Stomach (tissue), 8 donors: ENCODE measurements at regions not wholly inside any gene's neighbourhood (a gene's known extent, or its start where the extent isn't known, plus 50 kb on each side); places are given as distances from the start of the nearest gene placed in this dataset.

Experiments used
- DNase-seq, 2 donors: peaks; one replicate each; pipeline versions ENCODE4 v3.0.0 to v3.0.0-alpha.2; 2013 to 2019
- H3K27ac ChIP-seq, 5 donors: fragments of 200-600 bp in 4 of 5; sonication (generic) in 4 of 5; one replicate each; pipeline ENCODE4 v1.5.1; 2013 to 2019; ENCODE audit warnings: mild to moderate bottlenecking in 1 of 5, moderate library complexity in 1 of 5
- H3K27me3 ChIP-seq, 3 donors: fragments of 200-600 bp; sonication (generic); one replicate each; pipeline ENCODE4 v1.5.1; 2017 to 2019; ENCODE audit warnings: mixed run types in 1 of 3
- H3K36me3 ChIP-seq, 4 donors: fragments of 200-600 bp; sonication (generic); 1 replicate in 3 of 4; 2 replicates in 1 of 4; pipeline ENCODE4 v1.5.1; 2016 to 2019
- H3K4me1 ChIP-seq, 4 donors: fragments of 200-600 bp; sonication (generic); one replicate each; pipeline ENCODE4 v1.5.1; 2016 to 2019
- H3K4me3 ChIP-seq, 4 donors: fragments of 200-600 bp; sonication (generic) in 3 of 4; one replicate each; pipeline ENCODE4 v1.5.1; 2016 to 2019; ENCODE audit warnings: mild to moderate bottlenecking in 1 of 4
- H3K9me3 ChIP-seq, 4 donors: fragments of 200-600 bp; sonication (generic); one replicate each; pipeline ENCODE4 v1.5.1; 2016 to 2019
- CTCF ChIP-seq, 7 experiments: fragments of 450-650 bp in 4 of 7; fragments of 200-600 bp in 3 of 7; sonication (generic) in 3 of 7; IDR thresholded peaks; one replicate each; pipeline ENCODE4 v1.5.1; 2016 to 2019; ENCODE audit warnings: antibody characterized with exemption in 7 of 7, control low read depth in 2 of 7, mild to moderate bottlenecking in 1 of 7
- EP300 ChIP-seq: sonication (generic); formaldehyde crosslinking; IDR thresholded peaks from one replicate; pipeline ENCODE4 v1.6.1; 2017; ENCODE audit warnings: antibody characterized with exemption
- POLR2A ChIP-seq, 4 donors: fragments of 450-650 bp; IDR thresholded peaks; one replicate each; pipeline ENCODE4 v1.6.1; 2016; ENCODE audit warnings: antibody characterized with exemption in 4 of 4, control low read depth in 2 of 4, mild to moderate bottlenecking in 1 of 4, moderate library complexity in 1 of 4
- POLR2AphosphoS5 ChIP-seq, 3 donors: sonication (generic); formaldehyde crosslinking; IDR thresholded peaks; one replicate each; pipeline ENCODE4 v1.6.1; 2016; ENCODE audit warnings: antibody characterized with exemption in 3 of 3
- WGBS, 5 donors: extraction: QIAGEN DNeasy Blood & Tissue Kit in 3 of 5; methylation state at CpG; one replicate each; pipeline versions ENCODE4 v1.1.5 to v1.1.7; 2013 to 2018; 5-methylcytosine and 5-hydroxymethylcytosine counted together
- intact Hi-C: fragments of 100-400 bp; cut with DNase I; formaldehyde crosslinking; loops from one replicate; pipeline ENCODE4 v1.15.1; 2023; ENCODE audit warnings: low total_unique reads
- donor health status: healthy with polysubstance abuse.
- donor health status: Bipolar disorder and iron deficiency.
- donor health status: healthy.

DNA sequence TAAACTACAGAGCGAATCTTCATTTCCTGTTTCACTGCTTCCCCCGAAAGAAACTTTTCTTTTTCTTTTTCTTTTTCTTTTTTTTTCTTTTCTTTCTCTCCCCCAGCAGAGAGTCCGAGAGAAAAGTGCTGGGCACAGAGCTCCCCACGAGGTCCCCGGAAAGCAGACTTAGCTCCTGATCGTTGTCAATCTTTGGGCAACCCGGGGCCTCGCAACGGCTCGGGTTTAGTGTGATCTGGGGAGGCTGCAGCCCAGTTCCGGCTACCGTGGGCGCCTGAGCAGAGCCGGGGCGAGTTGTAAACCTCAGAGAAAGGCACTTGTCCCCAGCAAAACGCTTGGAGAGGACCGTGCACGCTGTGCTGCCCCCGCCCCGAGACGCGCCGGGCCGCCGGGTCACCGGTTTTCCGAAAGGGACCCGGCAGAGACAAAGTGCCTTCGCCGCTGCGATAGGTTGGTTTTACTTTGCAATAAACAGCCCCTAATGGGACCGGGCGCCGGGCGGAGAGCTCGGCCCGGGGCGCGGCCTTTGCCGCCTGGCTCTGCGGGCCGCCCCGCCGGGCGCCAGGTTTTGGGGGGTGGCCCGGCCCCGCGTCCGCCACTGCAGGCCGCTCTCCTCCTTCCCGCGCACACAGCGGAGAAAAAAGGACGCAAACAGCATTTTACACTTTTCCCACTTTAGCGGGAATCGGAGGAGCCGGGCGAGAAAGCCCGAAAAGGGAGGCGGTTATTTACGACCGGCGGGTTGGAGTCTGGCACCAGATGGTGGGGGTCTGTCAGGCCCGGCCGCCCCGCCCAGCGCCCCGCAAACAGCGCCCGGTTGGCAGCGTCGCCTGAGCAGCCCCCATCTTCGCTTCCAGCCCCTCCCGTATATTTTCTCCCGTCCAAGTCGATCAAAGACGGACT is 136.0 kb downstream of the INSIG2 start:
- Histone ChIP-seq H3K4me1 (peaks cover 10 to 22% (median 15%) of the 10 kb centered on the region in 4 donors), H3K27me3 (peaks cover 12 to 87% (median 65%) of the 10 kb centered on the region in 3 donors), H3K4me3 (peak overlapping the region; percentile 34 to 55 (median 43)), H3K27ac (no peak overlapping the region), H3K9me3 (peaks cover 0 to 6% (median 0%) of the 10 kb centered on the region in 4 donors), H3K36me3 (no peaks in the 10 kb centered on the region)
- 4 to 15% (median 8%) methylated on average over 52 to 77 of the region's 77 CpGs for WGBS, 5 donors
- TF ChIP-seq EP300 (no peak), CTCF (IDR thresholded peaks at IDR 0.05) (no peak), POLR2A (IDR thresholded peaks at IDR 0.05) (no peak), POLR2AphosphoS5 (IDR thresholded peaks at IDR 0.05) (no peak)
- peak in 1 of 2 donors; percentile 53 for DNase-seq
- intact Hi-C loops, result loop anchor here (5.0 kb wide), 1 partner anchor 633 kb away; no protein-coding TSS in a partner anchor

DNA sequence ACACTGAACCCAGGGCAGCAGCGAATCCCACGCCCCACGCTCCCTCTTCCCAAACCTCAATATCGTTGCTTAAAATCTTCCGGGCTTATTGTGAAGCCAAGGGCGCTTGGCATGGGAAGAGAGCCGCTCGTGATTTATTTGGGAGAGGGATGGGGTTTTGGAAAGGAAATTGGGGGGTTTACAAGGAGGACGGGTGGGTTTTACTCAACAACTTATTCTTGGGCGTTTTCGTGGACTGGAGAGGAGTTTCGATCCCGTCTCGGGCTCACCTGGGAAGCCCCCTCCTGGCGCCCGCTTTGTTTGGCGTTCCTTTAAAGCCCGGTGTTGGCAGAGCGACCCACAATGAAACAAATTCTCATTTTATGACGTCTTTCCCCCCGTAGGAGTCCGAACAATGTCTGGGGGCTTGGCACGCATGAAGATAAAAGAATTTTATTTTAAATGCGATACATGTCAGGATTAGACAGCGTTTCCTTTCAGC is 135.3 kb downstream of the INSIG2 start:
- WGBS, 5 donors, result 7 to 13% (median 12%) methylated on average over 25 of the region's 25 CpGs
- H3K4me3 ChIP-seq, result peak overlapping the region; percentile 34 to 55 (median 43)
- H3K27me3 ChIP-seq, result peaks cover 12 to 94% (median 65%) of the 10 kb centered on the region in 3 donors
- no peaks in the 10 kb centered on the region for H3K36me3 ChIP-seq
- H3K27ac ChIP-seq, result no peak overlapping the region
- intact Hi-C loops, result loop anchor here (5.0 kb wide), 1 partner anchor 634 kb away; no protein-coding TSS in a partner anchor
- TF ChIP-seq POLR2AphosphoS5 (IDR thresholded peaks at IDR 0.05) (no peak), POLR2A (IDR thresholded peaks at IDR 0.05) (no peak), EP300 (no peak), CTCF (IDR thresholded peaks at IDR 0.05) (no peak)
- peak in 1 of 2 donors; percentile 28 for DNase-seq
- H3K4me1 ChIP-seq, result peaks cover 10 to 22% (median 15%) of the 10 kb centered on the region in 4 donors
- H3K9me3 ChIP-seq, result peaks cover 0 to 6% (median 0%) of the 10 kb centered on the region in 4 donors

DNA sequence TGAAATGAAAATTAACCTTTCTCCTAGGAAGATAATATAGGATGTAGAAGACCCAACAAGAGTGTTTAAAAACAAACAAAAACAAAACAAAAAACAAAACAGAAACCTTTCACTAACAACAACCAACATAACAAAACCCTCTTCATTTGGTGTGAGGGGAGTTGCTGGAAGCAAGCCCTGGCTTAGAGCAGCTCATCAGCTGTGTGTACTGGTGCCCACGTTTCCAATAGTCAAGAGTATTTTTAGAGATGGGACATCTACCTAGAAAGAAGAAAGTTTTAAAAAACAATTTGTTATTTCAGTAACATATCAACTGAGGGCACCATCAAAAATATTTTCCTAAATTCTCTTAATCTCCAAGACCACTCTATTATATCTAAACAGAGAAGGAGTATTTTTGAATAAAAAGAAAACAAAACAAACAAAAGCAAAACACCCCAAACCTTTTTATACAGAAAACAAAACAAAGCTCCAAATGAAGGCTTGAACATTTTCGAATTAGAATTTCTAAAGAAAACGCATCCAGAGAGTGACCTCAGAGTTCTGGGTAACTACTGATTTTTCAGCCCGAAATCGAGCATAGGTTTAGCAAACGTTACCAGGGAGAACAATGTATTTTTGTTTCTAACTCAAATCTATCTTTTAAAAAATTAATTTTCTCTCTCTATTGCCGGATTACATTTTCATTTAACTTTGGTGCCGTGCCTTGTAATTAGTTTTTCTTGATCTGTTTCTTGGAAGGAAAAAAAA is 134.6 kb downstream of the INSIG2 start:
- 15 to 32% (median 24%) methylated on average over 8 of the region's 8 CpGs for WGBS, 5 donors
- peaks cover 10 to 22% (median 15%) of the 10 kb centered on the region in 4 donors for H3K4me1 ChIP-seq
- peak in 1 of 2 donors; percentile 15 for DNase-seq
- intact Hi-C loops, result loop anchor here (5.0 kb wide), 1 partner anchor 634 kb away; no protein-coding TSS in a partner anchor
- no peak overlapping the region for H3K4me3 ChIP-seq
- H3K9me3 ChIP-seq, result peaks cover 0 to 6% (median 0%) of the 10 kb centered on the region in 4 donors
- peaks cover 12 to 97% (median 65%) of the 10 kb centered on the region in 3 donors for H3K27me3 ChIP-seq
- H3K27ac ChIP-seq, result no peak overlapping the region
- TF ChIP-seq POLR2AphosphoS5 (IDR thresholded peaks at IDR 0.05), result no peak
- no peak for TF ChIP-seq CTCF (IDR thresholded peaks at IDR 0.05)
- TF ChIP-seq POLR2A (IDR thresholded peaks at IDR 0.05), result no peak
- TF ChIP-seq EP300, result no peak
- H3K36me3 ChIP-seq, result no peaks in the 10 kb centered on the region

GRCh38 chr2:118222273-118222594 is 134.0 kb downstream of the INSIG2 start:
- no peak overlapping the region for H3K27ac ChIP-seq
- H3K4me1 ChIP-seq, result peaks cover 10 to 22% (median 15%) of the 10 kb centered on the region in 4 donors
- DNase-seq, result no peak
- intact Hi-C loops, result loop anchor here (5.0 kb wide), 1 partner anchor 635 kb away; no protein-coding TSS in a partner anchor
- H3K27me3 ChIP-seq, result peaks cover 12 to 94% (median 65%) of the 10 kb centered on the region in 3 donors
- peaks cover 0 to 6% (median 0%) of the 10 kb centered on the region in 4 donors for H3K9me3 ChIP-seq
- no peaks in the 10 kb centered on the region for H3K36me3 ChIP-seq
- H3K4me3 ChIP-seq, result no peak overlapping the region
- TF ChIP-seq CTCF (IDR thresholded peaks at IDR 0.05) (no peak), EP300 (no peak), POLR2AphosphoS5 (IDR thresholded peaks at IDR 0.05) (no peak), POLR2A (IDR thresholded peaks at IDR 0.05) (no peak)
